ENCODE measurements at regions not wholly inside any gene's neighbourhood (a gene's known extent, or its start where the extent isn't known, plus 50 kb on each side); places are given as distances from the start of the nearest gene placed in this dataset.

DNA sequence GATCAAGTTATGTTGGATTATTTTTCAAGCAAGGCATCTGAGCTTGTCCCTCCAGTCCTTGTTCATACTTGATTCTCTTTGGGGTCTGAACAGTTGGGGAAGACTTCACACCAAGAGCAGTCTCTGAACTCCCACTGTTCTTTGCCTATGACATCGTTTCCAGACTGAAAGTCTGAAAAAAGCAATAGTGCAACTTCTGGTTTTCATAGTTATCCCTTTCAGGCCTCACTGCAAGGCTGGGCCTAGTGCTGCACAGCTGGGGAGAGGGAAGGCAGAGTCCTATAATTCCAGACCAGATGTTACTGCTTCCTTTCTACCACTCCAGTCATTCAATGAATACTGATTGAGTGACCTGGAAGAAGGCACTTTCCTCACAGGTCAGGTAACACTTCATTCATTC lies 187.1 kb upstream of the CCND2 start:
- H3K4me1 Mint-ChIP-seq: peaks cover 6% of the 10 kb centered on the region
- Histone ChIP-seq H3K9ac (ENCODE audit: insufficient read depth, low read length, poor library complexity, severe bottlenecking) (no peak overlapping the region), H2AFZ (ENCODE audit: insufficient read depth, low read depth, low read length, poor library complexity, severe bottlenecking) (no peak overlapping the region), H3K9me3 (replicated peaks in 1 of 2; ENCODE audit: control insufficient read depth in 1 of 2, insufficient read depth in 1 of 2, low read length in 2 of 2) (no peaks in the 10 kb centered on the region), H3K4me1 (ENCODE audit: control insufficient read depth in 1 of 2, insufficient read depth in 2 of 2, low read length in 2 of 2) (peaks cover 7 to 9% of the 10 kb centered on the region in 2 donors), H3K36me3 (replicated peaks in 1 of 2; ENCODE audit: control insufficient read depth in 1 of 2, insufficient read depth in 2 of 2, low read length in 2 of 2) (no peaks in the 10 kb centered on the region), H3K27ac (ENCODE audit: low read depth in 1 of 2, low read length in 2 of 2) (no peak overlapping the region), H3K27me3 (ENCODE audit: control insufficient read depth in 2 of 2, insufficient read depth in 2 of 2, low read length in 2 of 2) (no peaks in the 10 kb centered on the region), H3K4me2 (replicated peaks; ENCODE audit: extremely low read depth, low read length, poor library complexity, severe bottlenecking) (no peak overlapping the region), H3K79me2 (ENCODE audit: insufficient read depth, low read length) (no peaks in the 10 kb centered on the region), H3K4me3 (replicated peaks in 1 of 3; ENCODE audit: low read depth in 2 of 3, low read length in 3 of 3) (no peak overlapping the region), H4K20me1 (ENCODE audit: insufficient read depth, low read length) (no peaks in the 10 kb centered on the region)
- TF ChIP-seq, protein P1, sequence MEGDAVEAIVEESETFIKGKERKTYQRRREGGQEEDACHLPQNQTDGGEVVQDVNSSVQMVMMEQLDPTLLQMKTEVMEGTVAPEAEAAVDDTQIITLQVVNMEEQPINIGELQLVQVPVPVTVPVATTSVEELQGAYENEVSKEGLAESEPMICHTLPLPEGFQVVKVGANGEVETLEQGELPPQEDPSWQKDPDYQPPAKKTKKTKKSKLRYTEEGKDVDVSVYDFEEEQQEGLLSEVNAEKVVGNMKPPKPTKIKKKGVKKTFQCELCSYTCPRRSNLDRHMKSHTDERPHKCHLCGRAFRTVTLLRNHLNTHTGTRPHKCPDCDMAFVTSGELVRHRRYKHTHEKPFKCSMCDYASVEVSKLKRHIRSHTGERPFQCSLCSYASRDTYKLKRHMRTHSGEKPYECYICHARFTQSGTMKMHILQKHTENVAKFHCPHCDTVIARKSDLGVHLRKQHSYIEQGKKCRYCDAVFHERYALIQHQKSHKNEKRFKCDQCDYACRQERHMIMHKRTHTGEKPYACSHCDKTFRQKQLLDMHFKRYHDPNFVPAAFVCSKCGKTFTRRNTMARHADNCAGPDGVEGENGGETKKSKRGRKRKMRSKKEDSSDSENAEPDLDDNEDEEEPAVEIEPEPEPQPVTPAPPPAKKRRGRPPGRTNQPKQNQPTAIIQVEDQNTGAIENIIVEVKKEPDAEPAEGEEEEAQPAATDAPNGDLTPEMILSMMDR (IDR thresholded peaks at IDR 0.05): no peak
- DNase-seq: no peak
- intact Hi-C loops (cut with micrococcal nuclease): no loop called here
- H3K27me3 Mint-ChIP-seq (ENCODE audit: low read depth in 3 of 3): peaks cover 0 to 4% (median 1%) of the 10 kb centered on the region in 3 donors
- H3K4me3 Mint-ChIP-seq: no peak overlapping the region
- WGBS (ENCODE audit: insufficient coverage): no CpG with 5 or more reads among the region's 1 CpG
- H3K27ac Mint-ChIP-seq: no peak overlapping the region
- H3K36me3 Mint-ChIP-seq: no peaks in the 10 kb centered on the region
- peaks cover 0 to 2% (median 0%) of the 10 kb centered on the region in 7 donors for H3K9me3 Mint-ChIP-seq

DNA sequence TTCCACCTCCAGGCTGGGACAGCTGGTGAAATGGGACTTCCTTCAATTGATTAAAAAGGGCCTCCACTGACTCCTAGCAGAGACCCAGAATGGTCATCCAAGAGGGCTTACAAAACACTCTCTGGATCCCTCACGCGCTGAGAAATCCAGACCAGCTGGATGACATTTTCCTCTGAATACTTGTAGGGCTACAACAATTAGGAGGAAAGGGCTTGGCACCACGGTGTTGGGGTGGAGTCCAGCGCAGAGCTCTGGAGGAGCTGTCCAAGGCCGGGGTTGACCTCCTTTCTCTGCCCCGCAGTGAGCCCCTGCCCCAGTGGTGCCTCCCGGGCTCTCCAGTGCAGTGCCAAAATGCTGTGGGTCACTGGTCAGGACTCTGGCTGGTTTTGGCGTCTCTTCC lies 189.0 kb upstream of the CCND2 start:
- no peaks in the 10 kb centered on the region for H4K20me1 ChIP-seq (ENCODE audit: insufficient read depth, low read length)
- Mint-ChIP-seq H3K4me3 (no peak overlapping the region), H3K27ac (no peak overlapping the region), H3K27me3 (ENCODE audit: low read depth in 3 of 3) (peaks cover 1 to 4% (median 3%) of the 10 kb centered on the region in 3 donors), H3K4me1 (no peaks in the 10 kb centered on the region), H3K36me3 (no peaks in the 10 kb centered on the region), H3K9me3 (peaks cover 0 to 2% (median 0%) of the 10 kb centered on the region in 7 donors)
- H2AFZ ChIP-seq (ENCODE audit: insufficient read depth, low read depth, low read length, poor library complexity, severe bottlenecking): no peak overlapping the region
- intact Hi-C loops (cut with micrococcal nuclease): no loop called here
- H3K36me3 ChIP-seq (replicated peaks in 1 of 2; ENCODE audit: control insufficient read depth in 1 of 2, insufficient read depth in 2 of 2, low read length in 2 of 2): no peaks in the 10 kb centered on the region
- no peaks in the 10 kb centered on the region for H3K27me3 ChIP-seq (ENCODE audit: control insufficient read depth in 2 of 2, insufficient read depth in 2 of 2, low read length in 2 of 2)
- H3K4me1 ChIP-seq (ENCODE audit: control insufficient read depth in 1 of 2, insufficient read depth in 2 of 2, low read length in 2 of 2): no peaks in the 10 kb centered on the region
- H3K9me3 ChIP-seq (replicated peaks in 1 of 2; ENCODE audit: control insufficient read depth in 1 of 2, insufficient read depth in 1 of 2, low read length in 2 of 2): no peaks in the 10 kb centered on the region
- no peak overlapping the region for H3K27ac ChIP-seq (ENCODE audit: low read depth in 1 of 2, low read length in 2 of 2)
- 90% methylated on average over 8 of the region's 8 CpGs for WGBS (ENCODE audit: insufficient coverage)
- H3K9ac ChIP-seq (ENCODE audit: insufficient read depth, low read length, poor library complexity, severe bottlenecking): no peak overlapping the region
- no peaks in the 10 kb centered on the region for H3K79me2 ChIP-seq (ENCODE audit: insufficient read depth, low read length)
- TF ChIP-seq, protein P1 (IDR thresholded peaks at IDR 0.05): no peak
- DNase-seq: no peak
- H3K4me2 ChIP-seq (replicated peaks; ENCODE audit: extremely low read depth, low read length, poor library complexity, severe bottlenecking): no peak overlapping the region
- no peak overlapping the region for H3K4me3 ChIP-seq (replicated peaks in 1 of 3; ENCODE audit: low read depth in 2 of 3, low read length in 3 of 3)
